ENCODE measurements at regions not wholly inside any gene's neighbourhood (a gene's known extent, or its start where the extent isn't known, plus 50 kb on each side); places are given as distances from the start of the nearest gene placed in this dataset.

GRCh38 chr1:177790566-177790965 lies 179.3 kb downstream of the SEC16B start:
- H3K9me3 ChIP-seq (ENCODE audit: control insufficient read depth in 4 of 4, low read length in 3 of 4): peaks cover 0 to 5% (median 0%) of the 10 kb centered on the region in 4 donors

GRCh38 chr1:177789956-177790355 lies 179.9 kb downstream of the SEC16B start:
- no peaks in the 10 kb centered on the region for H3K36me3 ChIP-seq (ENCODE audit: control insufficient read depth in 4 of 4, insufficient read depth in 3 of 4, low read depth in 1 of 4, low read length in 3 of 4)
- no peak for TF ChIP-seq NR2F2 (IDR thresholded peaks at IDR 0.05)
- TF ChIP-seq REST (IDR thresholded peaks at IDR 0.05): no peak
- TF ChIP-seq FOXA1 (IDR thresholded peaks at IDR 0.05): no peak
- TF ChIP-seq YY1 (IDR thresholded peaks at IDR 0.05): no peak
- no peak for TF ChIP-seq CTCF (IDR thresholded peaks at IDR 0.05; ENCODE audit: low read depth, low read length, missing input control)
- no peak for TF ChIP-seq HNF4A (conservative IDR thresholded peaks at IDR 0.05)
- TF ChIP-seq ZBTB33 (IDR thresholded peaks at IDR 0.05): no peak
- no peak for TF ChIP-seq RAD21 (IDR thresholded peaks at IDR 0.05)
- no peak for TF ChIP-seq RXRA (IDR thresholded peaks at IDR 0.05)
- no peak for TF ChIP-seq TAF1 (conservative IDR thresholded peaks at IDR 0.05)
- TF ChIP-seq EGR1 (IDR thresholded peaks at IDR 0.05; ENCODE audit: low read depth in 2 of 2): no peak
- no peak for TF ChIP-seq HNF4G (IDR thresholded peaks at IDR 0.05)
- no peak for TF ChIP-seq ATF3 (IDR thresholded peaks at IDR 0.05)
- TF ChIP-seq JUND (IDR thresholded peaks at IDR 0.05): no peak
- H3K9ac ChIP-seq (ENCODE audit: low read depth in 1 of 2, low read length in 2 of 2): no peak overlapping the region
- H3K4me1 ChIP-seq (ENCODE audit: control insufficient read depth in 4 of 4, insufficient read depth in 4 of 4, low read length in 3 of 4): no peaks in the 10 kb centered on the region
- peaks cover 0 to 5% (median 0%) of the 10 kb centered on the region in 4 donors for H3K27me3 ChIP-seq (ENCODE audit: control insufficient read depth in 4 of 4, insufficient read depth in 4 of 4, low read length in 3 of 4)
- DNase-seq (ENCODE audit: low spot score): no peak
- H3K27ac ChIP-seq (ENCODE audit: low read depth in 1 of 2, low read length in 2 of 2): no peak overlapping the region
- no peak overlapping the region for H3K4me3 ChIP-seq (ENCODE audit: low read depth in 1 of 3, low read length in 3 of 3)
- H3K9me3 ChIP-seq (ENCODE audit: control insufficient read depth in 4 of 4, low read length in 3 of 4): peaks cover 0 to 5% (median 0%) of the 10 kb centered on the region in 4 donors
- 95% methylated on average over 3 of the region's 3 CpGs for WGBS

More at GRCh38 chr1:177790566-177790965, 179.3 kb downstream of the SEC16B start:
- Histone ChIP-seq H3K36me3 (ENCODE audit: control insufficient read depth in 4 of 4, insufficient read depth in 3 of 4, low read depth in 1 of 4, low read length in 3 of 4) (no peaks in the 10 kb centered on the region), H3K27me3 (ENCODE audit: control insufficient read depth in 4 of 4, insufficient read depth in 4 of 4, low read length in 3 of 4) (peaks cover 0 to 3% (median 0%) of the 10 kb centered on the region in 4 donors), H3K9ac (ENCODE audit: low read depth in 1 of 2, low read length in 2 of 2) (no peak overlapping the region), H3K27ac (ENCODE audit: low read depth in 1 of 2, low read length in 2 of 2) (no peak overlapping the region), H3K4me1 (ENCODE audit: control insufficient read depth in 4 of 4, insufficient read depth in 4 of 4, low read length in 3 of 4) (no peaks in the 10 kb centered on the region), H3K4me3 (ENCODE audit: low read depth in 1 of 3, low read length in 3 of 3) (no peak overlapping the region)
- TF ChIP-seq EGR1 (IDR thresholded peaks at IDR 0.05; ENCODE audit: low read depth in 2 of 2) (no peak), RAD21 (IDR thresholded peaks at IDR 0.05) (no peak), JUND (IDR thresholded peaks at IDR 0.05) (no peak), RXRA (IDR thresholded peaks at IDR 0.05) (no peak), NR2F2 (IDR thresholded peaks at IDR 0.05) (peak; percentile 56)
- DNase-seq (ENCODE audit: low spot score): no peak
